GM12872 (cell line): ENCODE measurements at regions not wholly inside any gene's neighbourhood (a gene's known extent, or its start where the extent isn't known, plus 50 kb on each side); places are given as distances from the start of the nearest gene placed in this dataset.

Source experiments
- CTCF ChIP-seq: IDR thresholded peaks from 3 replicates; pipeline ENCODE4 v1.5.1; 2011; ENCODE audit warnings: low read depth, mild to moderate bottlenecking, low read length, moderate library complexity; ENCODE audit not compliant: insufficient read depth

GRCh38 chr6:104563306-104563705 lies 296.4 kb downstream of the HACE1 start:
- no peak for TF ChIP-seq CTCF

DNA sequence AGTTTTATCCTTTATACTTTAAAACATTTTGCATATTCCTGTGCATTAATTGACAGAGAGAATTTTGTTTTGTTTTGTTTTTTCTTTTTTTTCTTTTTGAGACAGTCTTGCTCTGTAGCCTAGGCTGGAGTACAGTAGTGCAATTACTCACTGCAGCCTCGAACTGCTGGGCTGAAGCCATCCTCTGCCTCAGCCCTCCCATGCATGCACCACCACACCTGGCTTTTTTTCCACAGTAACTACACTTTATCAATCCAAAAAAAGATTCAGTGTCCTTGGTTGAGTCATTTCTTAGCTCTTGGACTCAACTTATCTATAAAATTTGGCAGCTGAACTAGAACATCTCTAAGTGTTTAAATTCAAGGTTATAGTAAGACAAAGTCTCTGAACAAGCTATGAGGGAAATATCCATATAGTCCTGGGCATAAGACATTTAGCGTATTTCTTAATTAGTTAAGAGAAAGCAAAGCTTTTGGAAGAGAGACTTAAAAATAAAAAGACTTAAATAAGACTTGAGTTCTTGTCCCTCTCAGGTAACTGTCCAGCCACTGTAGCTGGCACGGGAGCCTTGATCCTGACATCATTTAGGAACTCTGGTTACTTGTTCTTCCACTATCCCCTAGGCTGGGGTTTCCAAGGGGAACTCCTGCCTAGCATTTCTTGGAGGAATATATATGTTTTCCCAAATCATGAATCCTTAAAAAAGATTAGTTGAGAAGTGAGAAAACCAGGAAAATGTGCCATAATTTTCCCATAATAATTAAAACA lies 300.1 kb downstream of the HACE1 start:
- no peak for TF ChIP-seq CTCF

- no peak for TF ChIP-seq CTCF
These were observed 301.0 kb downstream of the HACE1 start for GRCh38 chr6:104558746-104559145.

GRCh38 chr6:104548297-104548696 lies 311.4 kb downstream of the HACE1 start:
- TF ChIP-seq CTCF: no peak

DNA sequence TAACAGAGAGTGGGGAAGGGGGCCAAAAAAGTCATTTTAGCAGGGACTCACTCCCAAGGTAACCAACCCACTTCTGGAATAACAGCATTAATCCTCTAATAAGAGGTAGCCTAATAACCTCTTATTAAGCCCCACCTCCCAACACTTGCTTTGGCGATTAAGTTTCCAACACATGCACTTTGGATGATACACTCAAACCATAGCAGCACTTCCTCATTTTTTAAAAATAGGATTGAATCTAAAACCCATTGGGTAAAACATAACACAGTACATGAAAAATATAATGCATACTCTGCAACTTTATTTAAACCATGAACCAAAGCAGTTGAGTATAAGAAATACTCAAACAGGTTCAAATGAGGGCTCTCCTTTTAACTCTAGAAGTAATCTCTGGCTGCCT lies 318.3 kb downstream of the HACE1 start:
- TF ChIP-seq CTCF: no peak

DNA sequence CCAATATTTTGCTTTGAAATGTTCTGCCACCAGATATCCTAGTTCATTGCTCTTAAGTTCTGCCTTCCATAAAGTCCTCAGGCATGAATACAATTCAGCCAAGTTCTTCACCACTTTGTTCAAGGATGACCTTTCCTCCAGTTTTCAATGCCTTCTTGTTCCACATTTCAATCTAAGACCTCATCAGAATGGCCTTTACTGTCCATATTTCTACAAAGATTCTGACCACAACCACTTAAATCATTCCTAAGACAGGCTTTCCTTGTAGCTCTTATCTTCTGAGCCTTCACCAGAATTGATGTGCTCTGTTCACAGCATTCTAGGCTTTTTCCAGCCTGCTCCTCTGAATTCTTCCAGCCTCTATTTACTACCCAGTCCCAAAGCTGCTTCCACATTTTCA lies 319.0 kb downstream of the HACE1 start:
- TF ChIP-seq CTCF: no peak

GRCh38 chr6:104539173-104539572 lies 320.5 kb downstream of the HACE1 start:
- no peak for TF ChIP-seq CTCF
